ENCODE measurements at regions not wholly inside any gene's neighbourhood (a gene's known extent, or its start where the extent isn't known, plus 50 kb on each side); places are given as distances from the start of the nearest gene placed in this dataset.
"Not testable (repeated sequence)": the region's sequence is repeated elsewhere in the genome, so short reads cannot be mapped to it uniquely, and the experiment has no call there.

GRCh38 chr1:19591482-19592091 lies 52.5 kb upstream of the NBL1 start:
- in situ Hi-C loops (cut with MboI; ENCODE audit: low sequenced_read_pairs), result loop anchor here (10.0 kb wide), 1 partner anchor 117 kb away; no protein-coding TSS in a partner anchor

GRCh38 chr1:19585507-19585906 lies 58.6 kb upstream of the NBL1 start:
- in situ Hi-C loops (cut with MboI; ENCODE audit: low sequenced_read_pairs), result loop anchor here (10.0 kb wide), 1 partner anchor 91 kb away; no protein-coding TSS in a partner anchor

GRCh38 chr1:19582318-19582717 lies 61.8 kb upstream of the NBL1 start:
- in situ Hi-C loops (cut with MboI; ENCODE audit: low sequenced_read_pairs), result loop anchor here (10.0 kb wide), 1 partner anchor 88 kb away; no protein-coding TSS in a partner anchor

GRCh38 chr1:19581381-19581780 lies 62.7 kb upstream of the NBL1 start:
- in situ Hi-C loops (cut with MboI; ENCODE audit: low sequenced_read_pairs), result loop anchor here (10.0 kb wide), 1 partner anchor 87 kb away; no protein-coding TSS in a partner anchor

- in situ Hi-C loops (cut with MboI; ENCODE audit: low sequenced_read_pairs), result no loop called here
Measured at GRCh38 chr1:19577561-19577960, 66.5 kb upstream of the NBL1 start.

GRCh38 chr1:19577036-19577435 lies 67.1 kb upstream of the NBL1 start:
- in situ Hi-C loops (cut with MboI; ENCODE audit: low sequenced_read_pairs), result no loop called here

- in situ Hi-C loops (cut with MboI; ENCODE audit: low sequenced_read_pairs), result no loop called here
Measured at GRCh38 chr1:19569786-19570185, 74.3 kb upstream of the NBL1 start.

- in situ Hi-C loops (cut with MboI; ENCODE audit: low sequenced_read_pairs), result no loop called here
Measured at GRCh38 chr1:19567041-19567440, 77.1 kb upstream of the NBL1 start.

GRCh38 chr1:19564366-19564765 lies 79.0 kb upstream of the CAPZB start:
- in situ Hi-C loops (cut with MboI; ENCODE audit: low sequenced_read_pairs), result no loop called here

- in situ Hi-C loops (cut with MboI; ENCODE audit: low sequenced_read_pairs), result no loop called here
Measured at GRCh38 chr1:19563324-19564097, 78.2 kb upstream of the CAPZB start.

GRCh38 chr1:19562847-19563246 lies 77.5 kb upstream of the CAPZB start:
- in situ Hi-C loops (cut with MboI; ENCODE audit: low sequenced_read_pairs), result no loop called here

- in situ Hi-C loops (cut with MboI; ENCODE audit: low sequenced_read_pairs), result no loop called here
Measured at GRCh38 chr1:19560480-19560879, 75.1 kb upstream of the CAPZB start.

- in situ Hi-C loops (cut with MboI; ENCODE audit: low sequenced_read_pairs), result no loop called here
Measured at GRCh38 chr1:19559641-19560040, 74.3 kb upstream of the CAPZB start.

GRCh38 chr1:19557609-19558051 lies 72.3 kb upstream of the CAPZB start:
- in situ Hi-C loops (cut with MboI; ENCODE audit: low sequenced_read_pairs), result no loop called here

GRCh38 chr1:19554090-19554489 lies 68.8 kb upstream of the CAPZB start:
- in situ Hi-C loops (cut with MboI; ENCODE audit: low sequenced_read_pairs), result no loop called here

- in situ Hi-C loops (cut with MboI; ENCODE audit: low sequenced_read_pairs), result no loop called here
Measured at GRCh38 chr1:19552291-19553010, 67.1 kb upstream of the CAPZB start.

GRCh38 chr1:19551837-19552236 lies 66.5 kb upstream of the CAPZB start:
- in situ Hi-C loops (cut with MboI; ENCODE audit: low sequenced_read_pairs), result not testable (repeated sequence)

- in situ Hi-C loops (cut with MboI; ENCODE audit: low sequenced_read_pairs), result not testable (repeated sequence)
Measured at GRCh38 chr1:19550437-19550836, 65.1 kb upstream of the CAPZB start.

- in situ Hi-C loops (cut with MboI; ENCODE audit: low sequenced_read_pairs), result no loop called here
Measured at GRCh38 chr1:19547814-19548213, 62.5 kb upstream of the CAPZB start.

GRCh38 chr1:19536519-19536918 lies 51.2 kb upstream of the CAPZB start:
- in situ Hi-C loops (cut with MboI; ENCODE audit: low sequenced_read_pairs), result no loop called here

GRCh38 chr1:19535214-19535613 lies 49.9 kb upstream of the CAPZB start:
- in situ Hi-C loops (cut with MboI; ENCODE audit: low sequenced_read_pairs), result no loop called here
